Testis (tissue), 2 donors: ENCODE measurements at regions not wholly inside any gene's neighbourhood (a gene's known extent, or its start where the extent isn't known, plus 50 kb on each side); places are given as distances from the start of the nearest gene placed in this dataset.

Experiments
- POLR2A ChIP-seq: fragments of 450-650 bp; IDR thresholded peaks from one replicate; pipeline ENCODE4 v1.6.1; 2017; ENCODE audit warnings: antibody characterized with exemption, mild to moderate bottlenecking, moderate library complexity
- TF ChIP-seq, protein P1 (sequence below), 3 experiments: fragments of 450-650 bp in 2 of 3; fragments of 200-600 bp in 1 of 3; sonication (generic) in 1 of 3; IDR thresholded peaks; one replicate each; pipeline ENCODE4 v1.5.1; 2016 to 2019; ENCODE audit warnings: antibody characterized with exemption in 3 of 3, mild to moderate bottlenecking in 2 of 3, moderate library complexity in 1 of 3

GRCh38 chr2:8332646-8333045 is 349.2 kb upstream of the ID2 start:
- TF ChIP-seq, protein P1, sequence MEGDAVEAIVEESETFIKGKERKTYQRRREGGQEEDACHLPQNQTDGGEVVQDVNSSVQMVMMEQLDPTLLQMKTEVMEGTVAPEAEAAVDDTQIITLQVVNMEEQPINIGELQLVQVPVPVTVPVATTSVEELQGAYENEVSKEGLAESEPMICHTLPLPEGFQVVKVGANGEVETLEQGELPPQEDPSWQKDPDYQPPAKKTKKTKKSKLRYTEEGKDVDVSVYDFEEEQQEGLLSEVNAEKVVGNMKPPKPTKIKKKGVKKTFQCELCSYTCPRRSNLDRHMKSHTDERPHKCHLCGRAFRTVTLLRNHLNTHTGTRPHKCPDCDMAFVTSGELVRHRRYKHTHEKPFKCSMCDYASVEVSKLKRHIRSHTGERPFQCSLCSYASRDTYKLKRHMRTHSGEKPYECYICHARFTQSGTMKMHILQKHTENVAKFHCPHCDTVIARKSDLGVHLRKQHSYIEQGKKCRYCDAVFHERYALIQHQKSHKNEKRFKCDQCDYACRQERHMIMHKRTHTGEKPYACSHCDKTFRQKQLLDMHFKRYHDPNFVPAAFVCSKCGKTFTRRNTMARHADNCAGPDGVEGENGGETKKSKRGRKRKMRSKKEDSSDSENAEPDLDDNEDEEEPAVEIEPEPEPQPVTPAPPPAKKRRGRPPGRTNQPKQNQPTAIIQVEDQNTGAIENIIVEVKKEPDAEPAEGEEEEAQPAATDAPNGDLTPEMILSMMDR (IDR thresholded peaks at IDR 0.05): no peak
- no peak for TF ChIP-seq POLR2A
